HCT116 (cell line): ENCODE measurements at regions not wholly inside any gene's neighbourhood (a gene's known extent, or its start where the extent isn't known, plus 50 kb on each side); places are given as distances from the start of the nearest gene placed in this dataset.
"Not testable (repeated sequence)": the region's sequence is repeated elsewhere in the genome, so short reads cannot be mapped to it uniquely, and the experiment has no call there.

Experiments
- ATAC-seq: fragments of 200-7000 bp; cut with Tn5 transposase; 2 replicates; pipeline ENCODE4 v1.9.1; 2020; ENCODE audit warnings: mild to moderate bottlenecking, moderate library complexity
- BruUV-seq: library from RNA; stranded (reverse); fragments of 400-500 nt; replicated peaks from 2 replicates; lab custom pipeline; 2021; lab: Mats Ljungman, UMichigan
- CTCF ChIA-PET: fragments of 300-600 bp; sonication (Branson Sonifier 250); formaldehyde crosslinking; loops from one replicate; lab custom pipeline; 2021; ENCODE audit warnings: antibody characterized with exemption; lab: Charles Lee
- POLR2A ChIA-PET: fragments of 300-600, 350-600 bp; sonication (Branson Sonifier 250); formaldehyde crosslinking; loops from one replicate; lab custom pipeline; 2021; ENCODE audit warnings: antibody characterized with exemption; lab: Charles Lee
- RAD21 ChIA-PET, 2 experiments: fragments of 300-600 bp; sonication (Branson Sonifier 250); formaldehyde crosslinking; loops; one replicate each; lab custom pipeline; 2023; ENCODE audit warnings: low total read pairs in 2 of 2; ENCODE audit not compliant: uncharacterized antibody in 2 of 2, unreplicated experiment in 2 of 2, low non-redundant PET in 1 of 2; lab: Charles Lee
- DNase-seq: peaks from one replicate; pipeline ENCODE4 v3.0.0-alpha.2; 2010; ENCODE audit warnings: low read depth, low spot score
- H2AFZ ChIP-seq: fragments of 200-600 bp; shearing (Covaris generic), sonication (generic); 2 replicates; pipeline ENCODE4 v1.6.1; 2017; ENCODE audit warnings: low read depth, mixed run types, mixed read lengths, antibody characterized with exemption, low read length; ENCODE audit not compliant: poor library complexity, severe bottlenecking
- H3K27ac ChIP-seq: 2 replicates; pipeline ENCODE4 v1.5.1; 2012; ENCODE audit warnings: low read depth, low read length
- H3K27me3 ChIP-seq: fragments of 200-600 bp; sonication (generic); 2 replicates; pipeline ENCODE4 v1.6.1; 2016; ENCODE audit warnings: mixed run types, low read length, mixed read lengths; ENCODE audit not compliant: insufficient read depth
- H3K36me3 ChIP-seq, 2 experiments: fragments of 200-500 bp in 1 of 2; fragments of 200-600 bp in 1 of 2; sonication (Bioruptor generic) in 1 of 2; sonication (generic) in 1 of 2; 2 replicates each; pipeline versions ENCODE4 v1.5.1 to v1.6.1; 2014 to 2016; ENCODE audit warnings: low read length in 2 of 2, inconsistent platforms in 1 of 2, mixed read lengths in 1 of 2, mixed run types in 1 of 2; ENCODE audit not compliant: insufficient read depth in 2 of 2, control insufficient read depth in 1 of 2
- H3K4me1 ChIP-seq, 2 experiments: fragments of 200-600 bp in 1 of 2; sonication (generic) in 1 of 2; 2 replicates each; pipeline versions ENCODE4 v1.5.1 to v1.6.1; 2012 to 2017; ENCODE audit warnings: low read length in 2 of 2, inconsistent platforms in 1 of 2, mild to moderate bottlenecking in 1 of 2, mixed read lengths in 1 of 2, mixed run types in 1 of 2, moderate library complexity in 1 of 2; ENCODE audit not compliant: insufficient read depth in 2 of 2, control insufficient read depth in 1 of 2
- H3K4me2 ChIP-seq: fragments of 200-600 bp; sonication (generic); 2 replicates; pipeline ENCODE4 v1.6.1; 2017; ENCODE audit warnings: mixed run types, low read length, mixed read lengths
- H3K4me3 ChIP-seq, 2 experiments: fragments of 200-600 bp in 1 of 2; sonication (generic) in 1 of 2; replicated peaks in 1 of 2; 2 replicates each; pipeline ENCODE4 v1.5.1; 2011 to 2016; ENCODE audit warnings: low read length in 2 of 2, control low read depth in 1 of 2, low read depth in 1 of 2, mild to moderate bottlenecking in 1 of 2, mixed read lengths in 1 of 2, mixed run types in 1 of 2
- H3K79me2 ChIP-seq: fragments of 200-600 bp; sonication (generic); 2 replicates; pipeline ENCODE4 v1.6.1; 2017; ENCODE audit warnings: mild to moderate bottlenecking, mixed run types, low read length, moderate library complexity, mixed read lengths; ENCODE audit not compliant: insufficient read depth
- H3K9ac ChIP-seq: fragments of 200-600 bp; sonication (generic); 2 replicates; pipeline ENCODE4 v1.6.1; 2016; ENCODE audit warnings: low read length, mixed read lengths
- H3K9me2 ChIP-seq: fragments of 200-600 bp; sonication (generic), shearing (Covaris generic); 2 replicates; pipeline ENCODE4 v1.6.1; 2017; ENCODE audit warnings: mixed run types, mild to moderate bottlenecking, moderate library complexity; ENCODE audit not compliant: insufficient read depth
- H3K9me3 ChIP-seq, 2 experiments: fragments of 200-500 bp in 1 of 2; fragments of 200-600 bp in 1 of 2; sonication (Bioruptor generic) in 1 of 2; sonication (generic) in 1 of 2; 2 replicates each; pipeline ENCODE4 v1.6.1; 2014 to 2017; ENCODE audit warnings: low read length in 2 of 2, mixed read lengths in 2 of 2, inconsistent platforms in 1 of 2, low read depth in 1 of 2, mild to moderate bottlenecking in 1 of 2, mixed run types in 1 of 2, moderate library complexity in 1 of 2; ENCODE audit not compliant: control insufficient read depth in 1 of 2, insufficient read depth in 1 of 2
- H4K20me1 ChIP-seq: fragments of 200-600 bp; sonication (generic), shearing (Covaris generic); 2 replicates; pipeline ENCODE4 v1.6.1; 2017; ENCODE audit warnings: mixed run types, mild to moderate bottlenecking, moderate library complexity; ENCODE audit not compliant: insufficient read depth
- intact Hi-C: fragments of 100-400 bp; cut with micrococcal nuclease; formaldehyde crosslinking; loops from 2 replicates; pipeline ENCODE4 v1.10.0; 2022

DNA sequence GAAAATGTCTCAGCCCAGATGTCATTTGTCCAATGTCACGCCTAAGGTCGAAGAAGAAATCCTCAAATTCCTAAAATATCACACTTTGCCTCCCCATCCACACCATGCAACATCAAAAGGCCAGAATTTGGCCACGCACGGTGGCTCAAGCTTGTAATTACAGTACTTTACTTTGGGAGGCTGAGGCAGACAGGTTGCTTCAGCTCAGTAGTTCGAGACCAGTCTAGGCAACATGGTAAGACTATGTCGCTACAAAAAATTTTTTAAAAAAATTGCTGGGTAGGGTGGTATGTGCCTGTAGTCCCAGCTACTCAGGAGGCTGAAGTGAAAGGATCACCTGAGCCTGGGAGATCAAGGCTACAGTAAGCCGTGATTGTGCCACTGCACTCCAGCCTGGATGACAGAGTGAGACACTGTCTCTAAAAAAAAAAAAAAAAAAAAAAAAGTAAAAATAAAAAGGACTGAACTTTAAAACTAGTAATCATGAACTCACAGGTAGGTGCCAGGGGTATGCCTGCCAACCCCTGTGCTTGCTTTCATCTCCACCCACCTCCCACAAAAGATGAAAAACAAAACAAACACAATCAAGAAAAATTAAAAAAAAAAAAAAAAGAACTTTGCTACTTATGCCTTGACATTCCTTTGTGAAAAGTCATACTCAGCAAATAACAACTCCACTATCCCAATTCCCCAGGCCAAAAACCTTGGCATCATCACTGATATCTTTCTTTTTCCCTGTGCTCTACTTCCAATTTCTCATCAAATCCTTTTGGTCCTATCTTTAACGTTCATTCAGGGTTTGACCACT lies 81.3 kb downstream of the SYT15 start:
- DNase-seq, POLR2A ChIA-PET: not testable (repeated sequence)

DNA sequence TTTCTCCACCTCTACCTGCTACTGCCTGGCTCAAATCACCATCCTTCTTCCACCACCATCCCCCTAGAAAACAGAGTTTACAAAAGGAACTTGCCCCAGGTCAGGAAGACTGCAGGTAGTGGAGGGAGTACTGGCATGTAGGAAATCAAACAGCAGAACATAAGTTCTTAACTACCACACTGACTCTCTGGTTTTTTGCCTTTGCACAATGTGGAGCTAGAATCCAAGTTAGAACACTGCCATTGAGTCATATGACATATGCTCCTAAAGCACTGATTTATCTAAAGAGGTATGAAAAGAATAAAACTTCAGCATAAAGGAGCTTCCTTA lies 81.9 kb downstream of the SYT15 start:
- intact Hi-C loops, H4K20me1 ChIP-seq, POLR2A ChIA-PET, H3K79me2 ChIP-seq, H3K36me3 ChIP-seq, H3K9ac ChIP-seq, H3K27ac ChIP-seq, BruUV-seq, CTCF ChIA-PET, H3K9me2 ChIP-seq, H3K4me3 ChIP-seq, H3K27me3 ChIP-seq, H3K9me3 ChIP-seq, RAD21 ChIA-PET, DNase-seq, H3K4me1 ChIP-seq, ATAC-seq, H3K4me2 ChIP-seq, H2AFZ ChIP-seq: not testable (repeated sequence)

More for the DNA sequence above, 81.3 kb downstream of the SYT15 start:
- H3K9me2 ChIP-seq, H3K36me3 ChIP-seq, H3K79me2 ChIP-seq, H3K27ac ChIP-seq, H3K4me1 ChIP-seq, H3K4me2 ChIP-seq, H2AFZ ChIP-seq, CTCF ChIA-PET, BruUV-seq, H3K4me3 ChIP-seq, H4K20me1 ChIP-seq, H3K9me3 ChIP-seq, H3K27me3 ChIP-seq, H3K9ac ChIP-seq, RAD21 ChIA-PET, intact Hi-C loops, ATAC-seq: not testable (repeated sequence)

DNA sequence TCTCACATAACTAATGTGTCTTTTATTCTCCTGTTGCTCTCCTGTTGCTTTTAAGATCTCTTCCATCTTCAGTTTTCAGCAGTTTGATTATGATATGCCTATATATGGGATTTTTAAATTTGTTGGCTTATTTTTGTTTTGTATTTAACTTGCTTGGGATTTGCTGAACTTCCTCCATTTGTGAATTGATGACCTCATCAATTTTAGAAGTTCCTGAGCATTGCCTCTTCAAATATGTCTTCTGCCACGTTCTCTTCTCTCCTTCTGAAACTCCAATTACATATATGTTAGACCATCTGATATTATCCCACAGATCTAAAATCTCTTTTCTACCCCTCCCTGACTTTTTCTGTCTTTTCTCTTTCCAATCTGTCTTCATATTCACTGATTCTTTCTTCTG lies 86.6 kb downstream of the SYT15 start:
- CTCF ChIA-PET, H3K27ac ChIP-seq, DNase-seq, H3K9me2 ChIP-seq, H3K9ac ChIP-seq, H2AFZ ChIP-seq, POLR2A ChIA-PET, RAD21 ChIA-PET, ATAC-seq, H3K9me3 ChIP-seq, H3K79me2 ChIP-seq, H4K20me1 ChIP-seq, BruUV-seq, H3K4me3 ChIP-seq, H3K36me3 ChIP-seq, intact Hi-C loops, H3K27me3 ChIP-seq, H3K4me2 ChIP-seq, H3K4me1 ChIP-seq: not testable (repeated sequence)

DNA sequence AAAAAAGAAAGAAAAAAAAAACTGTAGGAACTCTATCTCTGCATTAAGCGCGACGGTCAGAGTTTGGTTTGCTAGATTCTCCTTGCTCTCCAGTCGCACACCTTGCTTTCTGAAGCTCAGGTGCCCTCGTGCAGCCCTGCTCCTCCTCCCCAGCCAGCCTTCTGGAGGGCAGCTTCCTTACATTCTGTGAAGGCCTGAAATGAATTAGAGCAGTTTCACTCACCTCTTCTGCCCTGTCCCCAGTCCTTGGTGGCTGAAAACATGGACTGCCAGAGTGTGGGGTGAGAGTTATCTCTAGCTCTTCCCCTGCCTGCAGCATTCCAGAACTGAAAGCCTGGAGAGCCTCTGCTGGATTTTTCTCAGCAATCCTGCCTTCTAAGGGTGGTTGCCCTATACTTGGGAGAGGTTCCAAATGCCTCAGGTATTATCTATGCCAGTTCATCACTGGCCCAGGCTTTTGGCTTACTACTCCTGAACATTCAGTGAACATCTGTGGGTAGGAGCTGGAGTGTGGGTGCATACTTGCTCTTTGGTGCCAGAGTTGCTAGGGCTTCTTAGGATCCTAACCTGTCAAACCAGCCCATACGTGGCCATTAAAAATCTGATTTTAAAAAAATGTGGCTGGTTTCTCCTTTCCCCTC lies 89.5 kb downstream of the SYT15 start:
- intact Hi-C loops, H3K4me1 ChIP-seq, DNase-seq, H3K9me2 ChIP-seq, H3K27me3 ChIP-seq, H3K9me3 ChIP-seq, BruUV-seq, CTCF ChIA-PET, H2AFZ ChIP-seq, ATAC-seq, H3K27ac ChIP-seq, H3K4me2 ChIP-seq, POLR2A ChIA-PET, H3K79me2 ChIP-seq, H3K4me3 ChIP-seq, H3K36me3 ChIP-seq, RAD21 ChIA-PET, H3K9ac ChIP-seq, H4K20me1 ChIP-seq: not testable (repeated sequence)
